DND-41 (cell line): ENCODE measurements at regions not wholly inside any gene's neighbourhood (a gene's known extent, or its start where the extent isn't known, plus 50 kb on each side); places are given as distances from the start of the nearest gene placed in this dataset.

Experiments
- ATAC-seq: fragments of 200-7000 bp; cut with Tn5 transposase; 3 replicates; pipeline ENCODE4 v1.9.1; 2021; ENCODE audit warnings: low read depth; ENCODE audit not compliant: insufficient read depth
- DNase-seq: peaks from one replicate; pipeline ENCODE4 v3.0.0-alpha.2; 2020
- H2AFZ ChIP-seq: 2 replicates; pipeline ENCODE4 v1.6.0; 2012; ENCODE audit warnings: low read depth, low read length
- H3K27ac ChIP-seq: 2 replicates; pipeline ENCODE4 v1.5.1; 2012; ENCODE audit warnings: low read length, inconsistent platforms
- H3K27me3 ChIP-seq: fragments of 200-600 bp; sonication (generic); 2 replicates; pipeline ENCODE4 v1.6.0; 2012; ENCODE audit warnings: low read length, mild to moderate bottlenecking, inconsistent platforms; ENCODE audit not compliant: insufficient read depth, poor library complexity
- H3K36me3 ChIP-seq: 2 replicates; pipeline ENCODE4 v1.5.1; 2012; ENCODE audit warnings: low read length, inconsistent platforms; ENCODE audit not compliant: insufficient read depth
- H3K4me1 ChIP-seq: 2 replicates; pipeline ENCODE4 v1.5.1; 2012; ENCODE audit warnings: mild to moderate bottlenecking, low read length; ENCODE audit not compliant: insufficient read depth
- H3K4me2 ChIP-seq: 2 replicates; pipeline ENCODE4 v1.6.0; 2012; ENCODE audit warnings: mild to moderate bottlenecking, moderate library complexity, low read length, inconsistent platforms; ENCODE audit not compliant: insufficient read depth
- H3K4me3 ChIP-seq, 2 experiments: fragments of 200-600 bp in 1 of 2; shearing (Covaris generic) in 1 of 2; 2 replicates each; pipeline ENCODE4 v1.5.1; 2012 to 2016; ENCODE audit warnings: inconsistent platforms in 2 of 2, low read length in 2 of 2, mild to moderate bottlenecking in 2 of 2, low read depth in 1 of 2, moderate library complexity in 1 of 2
- H3K79me2 ChIP-seq: 2 replicates; pipeline ENCODE4 v1.6.0; 2012; ENCODE audit warnings: low read length, inconsistent platforms; ENCODE audit not compliant: insufficient read depth
- H3K9ac ChIP-seq: 2 replicates; pipeline ENCODE4 v1.6.0; 2012; ENCODE audit warnings: low read depth, mild to moderate bottlenecking, inconsistent platforms, low read length, moderate library complexity
- H3K9me3 ChIP-seq: 2 replicates; pipeline ENCODE4 v1.5.1; 2012; ENCODE audit warnings: low read length, moderate library complexity, mild to moderate bottlenecking, inconsistent platforms; ENCODE audit not compliant: insufficient read depth, severe bottlenecking
- H4K20me1 ChIP-seq: 2 replicates; pipeline ENCODE4 v1.6.0; 2012; ENCODE audit warnings: low read length; ENCODE audit not compliant: insufficient read depth
- CTCF ChIP-seq: IDR thresholded peaks from 2 replicates; pipeline ENCODE4 v1.5.1; 2012; ENCODE audit warnings: borderline replicate concordance, low read length, moderate library complexity, mild to moderate bottlenecking; ENCODE audit not compliant: poor library complexity, severe bottlenecking; ENCODE audit errors: extremely low read depth
- EZH2 ChIP-seq: IDR thresholded peaks from 3 replicates; pipeline ENCODE4 v1.6.1; 2012; ENCODE audit warnings: borderline replicate concordance, low read depth, mild to moderate bottlenecking, moderate library complexity, low read length, inconsistent platforms; ENCODE audit not compliant: severe bottlenecking

- Histone ChIP-seq H3K79me2 (no peaks in the 10 kb centered on the region), H2AFZ (no peak overlapping the region), H3K4me3 (no peak overlapping the region), H3K36me3 (no peaks in the 10 kb centered on the region), H4K20me1 (no peaks in the 10 kb centered on the region), H3K9me3 (peaks cover 14% of the 10 kb centered on the region), H3K27me3 (no peaks in the 10 kb centered on the region), H3K4me1 (no peaks in the 10 kb centered on the region), H3K4me2 (no peak overlapping the region), H3K27ac (no peak overlapping the region), H3K9ac (no peak overlapping the region)
- ATAC-seq: no peak
- DNase-seq: no peak
- no peak for TF ChIP-seq CTCF
- no peak for TF ChIP-seq EZH2
These were observed 86.3 kb upstream of the SEMA6A start for GRCh38 chr5:116660929-116661328.

- Histone ChIP-seq H3K9ac (no peak overlapping the region), H3K4me1 (no peaks in the 10 kb centered on the region), H3K36me3 (no peaks in the 10 kb centered on the region), H3K9me3 (peaks cover 14% of the 10 kb centered on the region), H4K20me1 (no peaks in the 10 kb centered on the region), H3K27ac (no peak overlapping the region), H3K4me2 (no peak overlapping the region), H3K27me3 (no peaks in the 10 kb centered on the region), H3K4me3 (no peak overlapping the region), H2AFZ (no peak overlapping the region), H3K79me2 (no peaks in the 10 kb centered on the region)
- ATAC-seq: no peak
- TF ChIP-seq EZH2 (no peak), CTCF (no peak)
- DNase-seq: no peak
These were observed 84.2 kb upstream of the SEMA6A start for GRCh38 chr5:116658830-116659229.

GRCh38 chr5:116658141-116658540 is 83.5 kb upstream of the SEMA6A start:
- DNase-seq (no peak), ATAC-seq (no peak)
- H3K4me2 ChIP-seq: no peak overlapping the region
- H3K4me1 ChIP-seq: no peaks in the 10 kb centered on the region
- TF ChIP-seq EZH2: no peak
- TF ChIP-seq CTCF: no peak
- H3K9me3 ChIP-seq: peaks cover 14% of the 10 kb centered on the region
- no peak overlapping the region for H3K27ac ChIP-seq
- H3K36me3 ChIP-seq: no peaks in the 10 kb centered on the region
- H2AFZ ChIP-seq: no peak overlapping the region
- H4K20me1 ChIP-seq: no peaks in the 10 kb centered on the region
- H3K9ac ChIP-seq: no peak overlapping the region
- H3K27me3 ChIP-seq: no peaks in the 10 kb centered on the region
- no peak overlapping the region for H3K4me3 ChIP-seq
- H3K79me2 ChIP-seq: no peaks in the 10 kb centered on the region

- Histone ChIP-seq H3K4me1 (no peaks in the 10 kb centered on the region), H3K4me3 (no peak overlapping the region), H3K9ac (no peak overlapping the region), H3K9me3 (no peaks in the 10 kb centered on the region), H3K27ac (no peak overlapping the region), H3K4me2 (no peak overlapping the region), H3K79me2 (no peaks in the 10 kb centered on the region), H3K36me3 (no peaks in the 10 kb centered on the region), H2AFZ (no peak overlapping the region), H4K20me1 (no peaks in the 10 kb centered on the region), H3K27me3 (no peaks in the 10 kb centered on the region)
- DNase-seq (no peak), ATAC-seq (no peak)
- TF ChIP-seq EZH2: no peak
- no peak for TF ChIP-seq CTCF
These were observed 80.8 kb upstream of the SEMA6A start for GRCh38 chr5:116655431-116655830.
